Chondrocyte (in vitro differentiated cells): ENCODE measurements at regions not wholly inside any gene's neighbourhood (a gene's known extent, or its start where the extent isn't known, plus 50 kb on each side); places are given as distances from the start of the nearest gene placed in this dataset.

ENCODE experiments used
- DNase-seq: peaks from one replicate; pipeline ENCODE4 v3.0.0; 2021; ENCODE audit warnings: mixed read lengths, low spot score
- H3K27ac Mint-ChIP-seq: one replicate; pipeline ENCODE4 v1.8.0; 2021; ENCODE audit warnings: mild to moderate bottlenecking, moderate library complexity, mixed read lengths; ENCODE audit not compliant: unreplicated experiment
- H3K27me3 Mint-ChIP-seq: 2 replicates; pipeline ENCODE4 v1.8.0; 2021; ENCODE audit warnings: low read depth, mixed read lengths
- H3K36me3 Mint-ChIP-seq: 2 replicates; pipeline ENCODE4 v1.8.0; 2021; ENCODE audit warnings: low read depth, mixed read lengths
- H3K4me1 Mint-ChIP-seq: 2 replicates; pipeline ENCODE4 v1.8.0; 2021; ENCODE audit warnings: low read depth, mild to moderate bottlenecking, mixed read lengths
- H3K4me3 Mint-ChIP-seq: one replicate; pipeline ENCODE4 v1.8.0; 2021; ENCODE audit warnings: mild to moderate bottlenecking, moderate library complexity, mixed read lengths; ENCODE audit not compliant: unreplicated experiment
- H3K9me3 Mint-ChIP-seq: 2 replicates; pipeline ENCODE4 v1.8.0; 2021; ENCODE audit warnings: low read depth, mixed read lengths
- TF ChIP-seq, protein P1 (sequence below): fragments of 200-600 bp; sonication (generic); IDR thresholded peaks from 2 replicates; pipeline ENCODE4 v1.5.0; 2021; ENCODE audit warnings: antibody characterized with exemption, mild to moderate bottlenecking, moderate library complexity

DNA sequence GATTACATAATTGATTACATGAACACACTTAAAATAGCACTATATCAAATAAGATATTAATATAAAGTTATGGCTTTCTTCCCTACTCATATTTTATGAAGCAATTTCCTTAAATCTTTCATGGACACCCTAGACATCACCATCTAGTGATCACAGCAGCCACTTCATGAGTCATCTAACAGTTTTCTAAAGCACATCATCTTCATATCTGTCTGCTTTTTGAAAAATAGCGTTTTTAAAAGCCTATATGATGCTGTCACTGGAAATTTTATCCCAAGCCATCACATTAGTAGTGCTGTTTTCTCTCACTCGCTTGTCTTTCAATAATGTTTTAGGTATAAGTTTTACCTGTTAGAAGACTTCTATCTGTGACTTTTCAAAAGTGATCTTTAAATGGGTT, 326.1 kb downstream of the SLITRK6 start:
- Mint-ChIP-seq H3K4me3 (no peak overlapping the region), H3K4me1 (no peaks in the 10 kb centered on the region), H3K36me3 (no peaks in the 10 kb centered on the region), H3K27ac (no peak overlapping the region), H3K27me3 (no peaks in the 10 kb centered on the region), H3K9me3 (no peaks in the 10 kb centered on the region)
- DNase-seq: no peak
- TF ChIP-seq, protein P1, sequence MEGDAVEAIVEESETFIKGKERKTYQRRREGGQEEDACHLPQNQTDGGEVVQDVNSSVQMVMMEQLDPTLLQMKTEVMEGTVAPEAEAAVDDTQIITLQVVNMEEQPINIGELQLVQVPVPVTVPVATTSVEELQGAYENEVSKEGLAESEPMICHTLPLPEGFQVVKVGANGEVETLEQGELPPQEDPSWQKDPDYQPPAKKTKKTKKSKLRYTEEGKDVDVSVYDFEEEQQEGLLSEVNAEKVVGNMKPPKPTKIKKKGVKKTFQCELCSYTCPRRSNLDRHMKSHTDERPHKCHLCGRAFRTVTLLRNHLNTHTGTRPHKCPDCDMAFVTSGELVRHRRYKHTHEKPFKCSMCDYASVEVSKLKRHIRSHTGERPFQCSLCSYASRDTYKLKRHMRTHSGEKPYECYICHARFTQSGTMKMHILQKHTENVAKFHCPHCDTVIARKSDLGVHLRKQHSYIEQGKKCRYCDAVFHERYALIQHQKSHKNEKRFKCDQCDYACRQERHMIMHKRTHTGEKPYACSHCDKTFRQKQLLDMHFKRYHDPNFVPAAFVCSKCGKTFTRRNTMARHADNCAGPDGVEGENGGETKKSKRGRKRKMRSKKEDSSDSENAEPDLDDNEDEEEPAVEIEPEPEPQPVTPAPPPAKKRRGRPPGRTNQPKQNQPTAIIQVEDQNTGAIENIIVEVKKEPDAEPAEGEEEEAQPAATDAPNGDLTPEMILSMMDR: no peak

DNA sequence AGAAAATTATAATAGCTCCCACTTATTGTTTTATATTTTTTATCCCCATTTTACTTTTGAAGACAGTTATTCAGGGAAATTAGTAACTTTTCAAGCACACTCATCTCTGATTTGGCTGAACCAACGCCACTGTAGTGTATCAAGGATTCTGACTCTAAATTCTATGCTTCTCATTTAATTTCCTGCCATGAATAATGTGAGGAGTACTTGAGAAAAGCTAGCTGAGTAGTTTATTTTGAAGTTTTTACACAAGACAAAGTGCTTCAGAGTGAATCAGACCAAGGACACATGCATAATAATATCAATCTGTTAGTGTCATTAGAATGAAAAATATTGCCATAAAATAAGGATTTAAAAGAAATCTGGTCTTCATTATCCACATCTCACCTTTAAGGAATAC, 329.9 kb downstream of the SLITRK6 start:
- Mint-ChIP-seq H3K4me3 (no peak overlapping the region), H3K9me3 (no peaks in the 10 kb centered on the region), H3K27me3 (no peaks in the 10 kb centered on the region), H3K36me3 (no peaks in the 10 kb centered on the region), H3K27ac (no peak overlapping the region), H3K4me1 (no peaks in the 10 kb centered on the region)
- TF ChIP-seq, protein P1: no peak
- DNase-seq: no peak

DNA sequence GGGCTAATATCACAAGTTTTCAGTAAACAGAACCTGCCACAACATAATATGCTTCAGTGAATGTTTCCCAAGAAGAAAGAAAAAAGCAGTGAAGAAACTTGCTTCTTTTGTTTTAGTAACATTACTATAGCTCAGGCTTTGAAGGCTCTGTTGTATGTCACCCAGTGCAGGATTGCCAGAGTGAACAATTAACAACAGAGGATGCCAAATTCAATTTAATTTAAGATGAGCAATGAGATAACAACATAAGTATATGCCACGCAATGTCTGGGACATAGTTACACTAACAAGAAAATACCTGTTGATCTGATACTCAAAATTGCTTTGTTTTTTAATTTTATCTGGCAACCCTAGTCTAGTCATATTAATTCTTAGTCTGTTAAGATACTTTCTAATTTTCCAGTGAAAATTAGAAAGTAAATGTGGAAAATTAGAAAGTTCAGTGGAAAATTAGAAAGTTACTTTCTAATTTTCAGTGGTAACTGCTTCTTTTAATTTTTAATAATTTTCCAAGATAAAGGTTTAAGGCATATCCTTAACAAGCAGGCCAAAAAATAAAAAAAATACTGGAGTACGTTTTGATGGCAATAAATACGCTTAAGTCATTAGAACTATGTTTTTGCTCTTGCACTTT, 336.3 kb downstream of the SLITRK6 start:
- DNase-seq: no peak
- Mint-ChIP-seq H3K4me3 (no peak overlapping the region), H3K27ac (no peak overlapping the region), H3K36me3 (peaks cover 3% of the 10 kb centered on the region), H3K9me3 (peaks cover 4% of the 10 kb centered on the region), H3K4me1 (no peaks in the 10 kb centered on the region), H3K27me3 (no peaks in the 10 kb centered on the region)
- TF ChIP-seq, protein P1: no peak

DNA sequence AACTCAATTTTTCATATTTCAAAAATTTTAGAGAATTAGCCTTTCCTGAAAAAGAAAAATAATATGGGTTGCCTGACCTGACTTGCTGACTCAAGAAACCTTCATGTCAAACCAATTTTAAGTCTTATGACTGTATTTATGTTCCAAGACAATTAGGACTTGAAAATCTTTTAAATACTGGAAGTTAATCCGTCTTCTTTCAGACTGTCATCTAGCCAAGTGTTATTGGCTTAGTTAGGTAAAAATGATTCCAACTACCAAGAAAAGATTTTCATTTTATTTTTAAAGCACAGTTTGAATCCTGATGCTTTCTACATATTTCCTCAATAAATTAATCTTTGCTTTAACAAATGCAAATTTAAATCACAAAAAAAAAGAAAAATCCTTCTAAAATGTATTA, 337.6 kb downstream of the SLITRK6 start:
- Mint-ChIP-seq H3K27ac (no peak overlapping the region), H3K27me3 (no peaks in the 10 kb centered on the region), H3K4me3 (no peak overlapping the region), H3K36me3 (peaks cover 3% of the 10 kb centered on the region), H3K9me3 (peaks cover 14% of the 10 kb centered on the region), H3K4me1 (no peaks in the 10 kb centered on the region)
- DNase-seq: no peak
- TF ChIP-seq, protein P1: no peak

DNA sequence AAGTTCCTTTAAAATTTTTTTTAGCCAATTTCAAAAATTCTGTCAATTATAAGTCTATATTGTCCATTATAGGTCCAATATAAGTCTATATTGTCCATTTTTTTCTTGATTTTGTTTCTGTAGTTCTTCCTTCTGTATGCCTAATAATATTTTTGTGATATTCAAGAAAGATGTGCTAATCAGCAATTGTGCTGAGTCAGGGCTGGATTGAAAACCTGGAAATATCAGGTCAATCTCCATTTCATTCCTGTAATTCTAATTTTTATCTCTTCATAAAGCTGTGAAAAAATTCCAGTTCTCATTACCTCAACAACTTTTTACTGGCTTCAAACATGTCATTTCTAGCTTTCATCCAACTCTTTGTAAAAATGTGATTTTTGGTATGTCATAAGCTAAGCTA, 353.7 kb downstream of the SLITRK6 start:
- TF ChIP-seq, protein P1: no peak
- H3K36me3 Mint-ChIP-seq: no peaks in the 10 kb centered on the region
- H3K4me3 Mint-ChIP-seq: no peak overlapping the region
- peaks cover 10% of the 10 kb centered on the region for H3K4me1 Mint-ChIP-seq
- DNase-seq: no peak
- no peaks in the 10 kb centered on the region for H3K27me3 Mint-ChIP-seq
- H3K27ac Mint-ChIP-seq: no peak overlapping the region
- H3K9me3 Mint-ChIP-seq: no peaks in the 10 kb centered on the region
